ENCODE measurements at regions not wholly inside any gene's neighbourhood (a gene's known extent, or its start where the extent isn't known, plus 50 kb on each side); places are given as distances from the start of the nearest gene placed in this dataset.

DNA sequence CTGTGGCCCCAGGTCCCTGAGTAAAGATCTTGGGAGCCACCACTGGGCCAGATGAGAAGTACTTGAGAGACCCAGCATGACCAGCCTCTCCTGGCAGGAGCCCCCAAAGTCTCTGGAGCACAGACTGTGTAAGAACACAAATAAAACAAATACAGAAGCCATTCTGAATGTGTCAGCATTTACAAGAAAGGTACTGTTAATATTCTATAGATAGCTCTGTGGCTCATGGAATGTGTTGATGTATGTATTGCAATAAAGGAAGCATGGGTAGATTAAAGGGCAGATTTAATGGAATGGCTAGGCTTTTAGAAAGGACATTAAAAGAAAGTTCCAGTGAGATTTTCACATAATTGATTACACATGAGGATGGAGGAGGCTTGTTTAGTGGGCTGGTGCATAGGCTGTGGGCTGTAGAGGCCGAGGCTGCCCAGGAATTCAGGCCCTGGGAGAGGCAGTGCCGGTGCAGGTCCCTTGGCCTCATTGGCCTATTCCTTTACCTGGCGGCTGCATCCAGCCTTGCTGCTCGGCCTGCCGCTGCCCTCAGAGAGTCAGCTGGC is 127.7 kb upstream of the DLX2 start:
- DNase-seq (ENCODE audit: low read depth), result no peak

DNA sequence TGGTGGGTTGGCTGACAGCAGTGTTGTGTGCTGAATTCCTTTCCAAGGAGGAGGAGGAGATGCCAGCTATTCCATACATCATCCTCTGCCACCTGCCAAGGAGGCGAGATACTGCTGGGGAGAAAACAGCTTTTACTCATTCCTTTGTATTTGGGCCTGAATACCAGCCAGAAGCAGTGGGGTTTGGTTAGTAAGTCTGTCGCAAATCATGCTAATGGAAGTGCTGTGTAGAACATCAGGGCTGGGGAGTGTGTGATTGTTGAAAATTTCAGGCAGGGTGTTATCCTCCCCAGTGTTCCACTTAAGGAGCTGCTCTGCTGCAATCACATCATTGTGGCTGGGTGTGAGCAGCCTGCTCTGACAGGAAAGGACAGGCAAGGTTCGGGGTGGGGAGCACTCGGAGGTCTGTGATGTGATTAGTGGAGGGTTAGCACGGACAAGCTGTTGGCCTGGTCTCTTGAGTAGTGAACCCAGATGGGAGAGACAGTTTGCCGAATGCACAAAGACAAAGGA is 128.2 kb upstream of the DLX2 start:
- peak; percentile 62 for DNase-seq (ENCODE audit: low read depth)

DNA sequence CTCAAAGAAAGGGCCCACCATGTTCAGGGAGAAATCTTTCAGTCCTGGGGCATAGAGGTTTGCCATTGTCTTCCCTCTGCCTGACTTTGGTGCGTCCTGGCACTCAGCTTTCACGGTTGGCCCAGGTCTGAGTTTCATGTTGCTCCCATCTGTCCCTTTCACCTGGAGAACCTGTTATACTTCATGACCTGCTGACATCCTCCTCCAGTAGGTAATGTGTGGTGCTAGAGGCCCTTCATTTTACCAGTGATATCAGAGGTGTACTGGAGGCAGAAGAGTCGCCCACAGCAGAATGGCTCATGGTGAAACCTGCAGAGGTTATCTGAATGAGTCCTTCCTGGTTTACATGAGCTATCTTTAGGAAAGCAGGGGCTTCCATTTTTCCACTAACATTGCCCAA is 128.8 kb upstream of the DLX2 start:
- no peak for DNase-seq (ENCODE audit: low read depth)

DNA sequence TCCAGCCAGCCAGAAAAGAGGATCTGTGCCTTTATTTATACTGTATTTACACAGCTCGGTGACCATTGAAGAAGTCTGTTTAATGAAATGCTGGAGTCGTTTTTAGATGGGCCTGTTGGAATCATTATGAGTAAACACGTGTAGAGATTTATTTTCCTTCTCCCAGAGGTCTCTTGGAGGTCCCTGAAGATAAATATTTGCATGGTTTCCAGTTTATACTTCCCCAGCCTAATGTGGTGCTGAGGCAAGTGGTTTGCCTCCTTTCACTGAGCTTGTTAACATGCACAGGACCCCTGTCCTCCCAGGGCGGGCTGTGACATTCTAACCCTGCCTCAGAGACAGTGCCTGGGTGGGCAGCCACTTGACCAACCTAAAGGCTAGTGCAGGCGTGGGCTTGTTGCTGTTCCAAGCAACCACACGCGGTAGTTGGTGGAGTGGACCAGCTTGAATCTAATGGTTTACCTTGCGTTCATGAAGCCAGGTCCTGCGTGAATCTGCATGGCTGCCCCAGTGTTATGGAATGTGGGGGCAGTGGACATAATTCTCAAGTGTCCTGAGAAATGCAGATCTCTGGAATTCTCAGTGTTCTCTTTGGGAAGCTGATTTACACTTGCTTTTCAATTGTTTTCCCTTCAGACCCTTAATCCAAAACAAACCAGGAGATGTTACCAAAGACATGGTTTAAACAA is 130.2 kb upstream of the DLX2 start:
- no peak for DNase-seq (ENCODE audit: low read depth)

DNA sequence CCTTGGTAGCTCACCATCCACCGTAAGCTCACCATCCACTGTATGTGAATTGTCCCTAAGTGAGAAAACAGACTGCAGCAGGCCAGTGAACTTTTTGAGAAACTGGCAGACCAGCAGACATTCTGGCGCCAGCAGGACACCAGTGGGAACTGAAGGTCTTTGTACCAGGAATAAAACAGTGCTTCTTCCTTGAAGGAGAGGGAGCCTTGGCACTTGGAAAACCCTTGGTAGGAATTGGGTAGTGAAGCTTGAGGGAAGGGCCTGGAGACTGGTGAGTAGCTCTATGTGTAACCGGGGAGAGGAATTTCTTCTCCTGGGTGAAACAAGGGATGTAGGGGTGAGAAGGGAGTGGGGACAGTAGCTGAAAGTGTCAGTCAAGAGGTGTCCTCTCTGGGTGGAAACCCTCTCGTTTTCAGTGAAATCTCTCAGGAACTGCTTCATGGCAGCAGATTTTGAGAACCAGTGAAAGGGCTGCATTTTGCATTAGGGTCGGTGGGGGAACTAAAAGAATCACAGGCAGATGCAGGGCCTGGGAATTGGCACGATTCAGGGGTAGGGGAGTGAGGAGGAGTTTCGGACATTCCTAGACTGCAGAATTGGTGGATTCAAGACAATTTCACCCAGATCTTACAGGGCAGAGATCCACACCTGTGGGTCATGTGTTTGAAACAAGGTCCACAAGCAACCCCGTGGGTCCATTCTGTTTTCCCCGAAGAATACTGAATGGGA is 131.5 kb upstream of the DLX2 start:
- no peak for DNase-seq (ENCODE audit: low read depth)

DNA sequence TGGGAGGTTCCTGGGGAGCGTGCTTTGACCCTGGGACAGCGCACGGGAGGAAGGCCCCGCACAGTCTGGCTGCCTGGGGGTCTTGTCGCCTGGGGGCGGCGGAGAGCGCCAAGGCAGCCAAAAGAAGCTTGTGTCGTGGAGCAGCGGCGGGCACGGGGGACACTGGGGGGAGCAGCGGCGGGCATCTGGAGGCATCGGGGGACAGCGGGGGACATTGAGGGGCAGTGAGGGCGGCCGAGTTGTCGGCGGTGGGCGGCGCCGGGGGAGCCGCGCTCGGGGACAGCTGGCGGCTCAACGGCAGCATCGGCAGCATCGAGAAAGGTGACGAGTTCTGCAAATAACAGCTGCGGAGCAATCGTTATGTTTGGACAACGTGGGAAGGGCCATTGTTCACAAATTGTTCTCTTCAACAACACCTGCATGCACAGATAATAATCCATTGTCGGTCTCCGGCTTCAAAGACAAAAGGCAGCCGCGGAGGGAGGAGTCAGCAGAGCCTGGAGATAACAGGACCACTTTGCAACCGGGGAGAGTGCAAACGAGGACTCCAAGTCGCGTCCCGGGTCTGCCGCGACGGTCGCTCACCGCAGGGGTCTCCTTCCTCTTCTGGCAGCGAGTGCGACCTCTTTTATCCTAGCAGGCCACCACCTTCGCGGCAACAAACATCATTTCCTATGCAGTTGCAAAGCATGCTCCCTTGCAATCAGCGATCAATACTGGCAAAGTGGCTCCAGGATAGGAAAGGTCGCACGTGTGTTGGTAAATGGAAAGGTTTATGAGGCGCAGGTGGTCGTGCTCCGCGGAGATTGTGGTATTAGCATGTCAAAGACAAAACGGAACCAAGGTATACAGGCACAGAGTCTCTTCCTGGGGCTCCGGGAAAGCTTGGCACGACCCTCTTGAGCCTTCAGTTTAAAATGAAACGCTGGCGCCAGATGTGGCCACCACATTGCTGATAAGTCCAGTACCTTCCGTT is 132.3 kb upstream of the DLX2 start:
- peak; percentile 45 for DNase-seq (ENCODE audit: low read depth)

DNA sequence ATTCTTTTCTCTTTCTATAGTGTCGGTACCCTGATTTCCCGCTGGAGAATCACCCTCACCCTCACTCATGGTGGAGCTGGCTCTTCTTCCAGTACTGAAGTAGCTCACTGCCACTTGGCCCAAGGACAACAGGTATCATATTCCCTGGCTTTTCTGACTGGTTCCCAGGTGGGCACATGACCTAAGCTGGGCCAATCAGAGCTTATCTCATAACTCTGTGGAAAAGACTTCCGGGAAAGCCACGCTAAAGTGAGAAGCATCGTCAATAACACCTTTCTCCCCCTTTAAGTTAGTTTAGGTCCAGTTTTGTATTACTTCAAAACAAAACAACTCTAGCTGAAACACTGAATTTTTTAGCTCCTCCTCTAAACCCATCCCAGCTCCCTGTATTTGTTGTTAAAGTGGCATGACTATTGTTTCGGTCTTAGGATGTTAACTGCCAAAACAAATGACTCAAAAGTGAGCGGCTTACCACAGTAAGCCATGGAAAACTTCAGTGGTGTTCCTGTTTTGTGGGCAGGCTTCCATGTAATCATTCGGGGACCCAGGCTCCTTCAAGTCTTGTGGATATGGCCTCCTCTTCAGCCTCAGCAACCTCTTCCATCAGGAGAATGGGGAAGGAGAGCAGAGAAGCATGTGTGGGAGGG is 137.4 kb upstream of the DLX2 start:
- DNase-seq (ENCODE audit: low read depth), result peak; percentile 49

DNA sequence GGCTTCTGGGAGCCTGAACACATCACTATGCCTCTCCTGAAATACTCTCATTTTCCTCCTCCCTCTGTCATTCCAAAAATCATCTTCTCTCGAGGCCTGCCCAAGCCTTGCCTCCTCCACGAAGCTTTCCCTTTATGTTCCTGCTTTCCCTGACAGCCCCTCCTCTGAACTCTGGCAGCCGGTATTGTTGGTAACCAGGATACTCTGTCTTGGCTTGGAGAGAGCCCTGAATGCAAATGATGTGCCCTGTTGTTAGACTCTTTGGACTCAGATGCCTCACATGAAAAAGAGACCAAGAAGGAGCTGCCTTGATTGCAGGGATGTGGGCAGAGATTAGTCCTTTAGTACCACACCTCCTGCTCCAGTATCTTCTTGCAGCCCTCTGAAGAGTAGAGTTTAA is 138.5 kb upstream of the DLX2 start:
- no peak for DNase-seq (ENCODE audit: low read depth)

DNA sequence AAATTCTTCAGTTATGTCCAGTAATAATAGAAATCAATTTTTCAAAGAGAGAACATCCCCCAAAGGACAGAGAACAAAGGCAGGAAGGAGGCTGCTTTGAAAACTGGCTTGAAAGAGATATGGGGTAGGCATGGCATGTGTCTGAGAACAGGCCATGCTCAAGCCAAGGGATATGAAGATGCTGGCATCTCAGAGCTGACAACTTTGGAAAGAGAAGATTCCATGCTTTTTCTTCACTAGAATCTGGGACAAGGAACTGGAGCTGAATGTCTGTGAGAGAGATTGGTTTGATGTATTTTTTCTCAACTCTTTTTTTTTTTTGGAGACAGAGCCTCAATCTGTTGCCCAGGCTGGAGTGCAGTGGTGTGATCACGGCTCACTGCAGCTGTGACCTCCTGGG is 139.8 kb upstream of the DLX2 start:
- no peak for DNase-seq (ENCODE audit: low read depth)

DNA sequence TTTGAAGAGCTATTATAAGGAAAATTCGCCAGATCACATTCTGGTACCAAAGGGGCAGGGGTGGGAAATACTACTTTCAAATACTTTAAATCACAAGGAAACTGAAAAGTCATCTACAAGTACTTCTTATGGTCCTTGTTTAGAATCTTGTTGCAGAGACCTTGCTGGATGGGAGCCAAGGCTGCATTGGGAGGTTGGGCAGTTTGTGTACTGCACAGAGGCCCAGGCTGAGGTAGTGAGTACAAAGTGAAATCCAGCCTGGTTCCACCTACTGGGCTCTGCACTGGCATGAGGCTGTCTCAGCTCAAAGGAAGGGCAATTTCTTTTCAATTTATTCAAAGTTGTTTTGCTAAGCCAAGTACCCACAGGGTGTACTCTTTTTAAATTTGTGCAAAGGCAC is 140.3 kb upstream of the DLX2 start:
- no peak for DNase-seq (ENCODE audit: low read depth)

DNA sequence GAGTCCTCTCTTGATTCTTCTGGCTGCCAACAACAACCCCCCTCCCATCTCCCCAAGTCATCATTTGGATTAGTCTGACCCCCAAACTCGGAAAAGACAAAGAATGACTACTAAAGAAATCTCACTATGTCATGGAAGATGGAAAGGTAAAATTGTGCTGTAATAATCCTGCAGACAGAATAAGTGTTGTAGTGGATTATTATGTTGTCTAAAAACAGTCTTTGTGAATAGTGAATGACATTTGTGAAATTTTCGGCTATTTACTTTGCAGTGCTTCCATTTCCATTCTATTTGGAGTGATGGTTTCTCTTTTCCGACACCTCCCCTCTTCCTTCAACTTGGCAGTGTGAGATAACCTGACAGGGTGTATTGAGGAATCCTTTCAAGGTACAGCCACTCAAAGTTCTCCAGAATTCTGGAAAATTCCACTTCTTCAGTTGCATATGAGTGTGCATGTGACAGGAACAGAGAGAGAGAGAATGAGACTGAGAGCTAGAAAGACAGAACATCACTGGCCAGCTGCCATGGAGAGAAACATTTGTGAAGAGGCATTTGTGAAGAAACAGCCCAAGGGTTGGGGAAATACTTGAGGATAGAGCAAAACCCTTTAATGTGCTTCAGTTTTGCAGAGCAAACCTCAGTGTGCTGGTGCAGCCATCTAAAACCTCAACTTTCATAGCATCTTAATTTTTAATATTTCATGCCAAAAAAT is 141.9 kb upstream of the DLX2 start:
- DNase-seq (ENCODE audit: low read depth), result peak; percentile 52

DNA sequence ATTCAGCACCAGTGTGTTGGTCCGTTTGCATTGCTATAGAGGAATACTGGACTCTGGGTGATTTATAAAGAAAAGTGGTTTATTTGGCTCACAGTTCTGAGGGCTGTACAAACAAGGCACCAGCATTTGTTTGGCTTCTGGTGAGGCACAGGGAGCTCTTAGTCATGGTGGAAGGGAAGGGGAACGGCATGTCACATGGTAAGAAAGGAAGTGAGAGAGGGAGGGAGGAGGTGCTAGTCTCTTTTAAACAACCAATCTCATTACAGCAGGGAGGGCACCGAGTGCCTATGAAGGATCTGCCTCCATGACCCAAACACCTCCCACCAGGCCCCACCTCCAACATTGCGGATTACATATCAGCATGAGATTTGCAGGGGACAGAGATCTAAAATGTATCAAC is 143.9 kb upstream of the DLX2 start:
- DNase-seq (ENCODE audit: low read depth), result no peak

DNA sequence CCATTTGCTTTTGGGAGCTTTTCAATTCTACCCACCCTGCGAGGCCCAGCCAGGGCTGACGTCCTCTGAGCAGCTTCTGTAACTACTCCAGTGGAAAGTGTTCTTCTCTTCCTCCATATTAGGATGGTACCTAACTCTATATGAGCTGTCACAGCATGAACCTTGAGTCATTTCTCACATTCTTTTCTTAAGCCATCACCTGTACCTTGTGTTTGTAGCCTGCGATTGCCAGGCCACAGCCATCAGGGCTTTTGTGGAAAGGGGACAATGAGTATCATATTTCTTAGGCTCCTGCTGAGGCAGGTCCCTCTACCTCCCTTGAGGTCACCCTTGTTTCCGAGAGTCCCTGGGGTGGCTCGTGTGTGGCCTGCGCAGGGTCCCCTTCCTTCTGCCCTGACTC is 144.5 kb upstream of the DLX2 start:
- DNase-seq (ENCODE audit: low read depth), result no peak

DNA sequence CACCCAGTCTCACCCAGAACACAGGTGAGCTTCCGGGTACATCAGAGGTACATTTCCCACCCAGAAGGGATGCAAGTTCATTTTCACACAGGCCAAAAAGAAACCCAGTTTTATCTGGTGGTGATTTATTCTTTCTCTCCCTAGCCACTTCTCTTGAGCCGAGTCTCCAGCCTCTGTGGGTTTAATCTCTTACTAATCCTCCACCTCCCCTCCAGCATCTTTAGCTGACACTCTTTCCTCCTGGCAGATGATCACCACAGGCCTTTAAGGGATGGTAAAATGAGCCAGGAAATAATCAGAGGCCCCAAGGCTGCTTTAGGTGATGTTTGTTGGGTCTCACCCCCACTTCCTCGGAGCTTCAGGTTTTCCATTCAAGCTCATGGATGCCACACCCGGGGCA is 145.7 kb upstream of the DLX2 start:
- no peak for DNase-seq (ENCODE audit: low read depth)

DNA sequence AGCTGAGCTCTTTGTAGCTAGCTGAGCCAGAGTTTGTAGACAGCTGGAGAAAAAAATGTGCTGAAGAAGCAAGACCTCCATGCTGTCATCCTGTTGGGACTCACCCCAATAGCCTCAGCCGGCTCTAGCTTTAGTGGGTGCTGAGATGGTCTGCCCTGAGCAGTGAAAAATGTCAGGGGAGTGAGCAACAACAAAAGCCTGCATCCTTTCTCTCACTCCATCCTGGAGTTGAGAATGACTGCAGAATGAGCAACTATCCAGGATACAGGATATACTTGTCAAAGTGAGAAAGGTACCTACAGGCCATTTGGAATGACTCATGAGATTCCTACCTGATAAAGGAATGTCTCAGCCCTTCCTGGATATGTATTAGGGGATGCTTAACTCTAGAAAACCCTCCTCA is 146.1 kb upstream of the DLX2 start:
- DNase-seq (ENCODE audit: low read depth), result no peak

DNA sequence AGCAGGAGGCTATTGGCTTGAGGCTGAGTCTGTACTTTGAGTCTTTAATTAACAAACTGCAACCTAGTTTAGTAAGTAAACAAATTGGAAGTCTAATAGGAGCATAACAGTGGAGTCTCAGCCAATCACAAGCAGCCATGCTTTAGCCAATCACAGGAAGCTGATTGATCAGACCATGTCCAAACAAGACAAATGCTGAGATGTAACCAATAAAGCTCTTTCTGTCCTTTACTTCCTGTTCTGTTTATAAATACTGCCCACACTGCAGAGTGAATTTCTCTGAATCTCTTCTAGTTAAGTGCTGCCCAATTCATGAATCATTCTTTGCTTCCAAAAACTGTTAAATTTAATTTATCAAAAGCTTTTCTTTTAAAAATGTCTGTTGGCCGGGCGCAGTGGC is 146.6 kb upstream of the DLX2 start:
- no peak for DNase-seq (ENCODE audit: low read depth)

DNA sequence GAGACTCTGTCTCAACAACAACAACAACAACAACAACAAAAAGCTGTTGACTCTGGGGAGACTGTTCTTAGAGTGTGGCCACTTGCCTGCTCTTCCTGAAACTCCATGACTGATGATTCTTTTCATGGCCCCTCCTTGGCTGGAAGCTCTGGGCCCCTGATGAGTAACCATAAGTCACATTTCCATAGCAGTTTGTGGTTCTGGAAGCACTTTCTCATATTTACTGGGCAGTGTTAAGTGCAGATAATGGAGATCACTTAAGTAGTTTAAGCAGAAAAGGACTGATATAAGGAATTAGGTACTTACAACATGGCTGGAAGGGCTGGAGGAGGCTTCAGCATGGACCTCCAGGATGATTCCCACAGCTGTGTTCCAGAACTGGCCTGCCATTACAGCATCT is 147.3 kb upstream of the DLX2 start:
- no peak for DNase-seq (ENCODE audit: low read depth)

DNA sequence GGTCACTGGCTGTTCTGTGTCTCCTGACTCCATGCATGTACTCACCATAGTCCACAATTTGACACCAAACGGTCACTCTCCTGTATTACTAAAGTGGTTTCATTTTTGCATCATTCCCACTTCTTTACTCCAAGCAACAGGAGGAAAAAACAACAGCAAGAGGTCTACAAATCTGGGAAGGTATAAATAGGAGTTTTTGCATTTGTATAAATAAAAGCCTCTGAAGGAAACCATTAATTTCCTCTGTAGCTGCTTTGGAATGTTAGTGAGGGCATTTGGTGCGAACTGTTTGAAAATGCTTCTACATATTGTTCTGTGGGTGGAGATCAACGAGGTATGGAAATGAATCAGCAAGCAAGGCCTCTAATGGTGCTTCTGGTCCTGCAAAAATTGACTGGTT is 148.5 kb upstream of the DLX2 start:
- DNase-seq (ENCODE audit: low read depth), result no peak

DNA sequence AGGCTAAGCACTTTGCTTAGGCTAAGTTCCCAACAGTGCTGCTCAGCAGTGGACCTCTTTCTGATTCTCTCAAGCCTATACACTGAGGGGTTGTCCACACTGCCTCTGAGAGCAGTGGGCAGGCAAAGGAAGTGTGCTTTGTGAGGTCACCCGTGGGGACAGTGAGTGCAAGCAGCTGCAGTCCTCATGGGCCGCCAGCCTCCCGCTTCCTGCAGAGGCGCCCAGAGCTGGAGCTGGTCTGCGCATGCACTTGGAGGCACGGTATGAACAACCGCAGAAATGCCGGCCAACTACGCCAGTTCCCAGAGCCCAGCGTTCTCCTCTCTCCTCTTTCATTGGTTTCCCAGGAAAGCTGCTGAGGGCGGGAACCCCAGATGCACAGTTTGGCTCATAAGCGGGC is 149.5 kb upstream of the DLX2 start:
- DNase-seq (ENCODE audit: low read depth), result no peak
